GM08714 (cell line): ENCODE measurements at regions not wholly inside any gene's neighbourhood (a gene's known extent, or its start where the extent isn't known, plus 50 kb on each side); places are given as distances from the start of the nearest gene placed in this dataset.
"Not testable (repeated sequence)": the region's sequence is repeated elsewhere in the genome, so short reads cannot be mapped to it uniquely, and the experiment has no call there.

Source experiments
- H3K4me3 ChIP-seq: fragments of 200-500 bp; sonication (Bioruptor generic); 2 replicates; pipeline ENCODE4 v1.5.1; 2014; ENCODE audit warnings: mild to moderate bottlenecking, low read length, inconsistent platforms
- ZNF274 ChIP-seq: IDR thresholded peaks from 2 replicates; pipeline ENCODE4 v1.6.1; 2012; ENCODE audit warnings: mild to moderate bottlenecking, low read depth, low read length

GRCh38 chr7:4525884-4526283, 156.2 kb upstream of the FOXK1 start:
- H3K4me3 ChIP-seq: no peak overlapping the region
- no peak for TF ChIP-seq ZNF274

DNA sequence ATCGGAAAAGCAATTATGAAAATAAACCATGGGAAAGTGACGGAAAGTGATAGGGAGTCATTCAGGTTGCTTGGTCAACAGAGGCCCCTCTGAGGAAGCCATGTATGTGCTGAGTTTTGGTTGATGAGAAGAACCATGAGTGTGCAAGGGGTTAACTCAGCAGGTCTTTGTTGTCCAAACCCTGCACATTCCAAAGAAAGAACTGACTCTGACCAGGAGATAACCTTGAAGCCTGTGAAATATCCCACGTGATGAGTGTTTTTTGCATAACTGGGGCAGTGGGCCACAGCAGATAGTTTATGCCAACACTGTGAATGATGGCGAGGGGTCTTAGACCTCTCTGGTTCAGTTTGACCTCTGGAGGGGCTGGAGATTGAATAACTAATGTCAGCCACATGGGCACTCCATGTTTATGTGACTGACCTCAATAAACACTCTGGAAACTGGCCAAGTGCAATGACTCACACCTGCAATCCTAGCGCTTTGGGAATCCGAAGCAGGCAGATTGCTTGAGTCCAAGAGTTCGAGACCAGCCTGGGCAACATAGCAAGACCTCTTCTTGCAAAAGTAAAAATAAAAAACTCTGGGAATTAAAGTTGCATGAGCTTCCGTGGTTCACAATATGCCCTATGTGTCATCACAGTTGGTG, 154.0 kb upstream of the FOXK1 start:
- TF ChIP-seq ZNF274: no peak
- no peak overlapping the region for H3K4me3 ChIP-seq

GRCh38 chr7:4531236-4531635, 150.9 kb upstream of the FOXK1 start:
- TF ChIP-seq ZNF274: no peak
- H3K4me3 ChIP-seq: no peak overlapping the region

- H3K4me3 ChIP-seq: not testable (repeated sequence)
Observed at GRCh38 chr7:4533339-4533738, 148.8 kb upstream of the FOXK1 start.

DNA sequence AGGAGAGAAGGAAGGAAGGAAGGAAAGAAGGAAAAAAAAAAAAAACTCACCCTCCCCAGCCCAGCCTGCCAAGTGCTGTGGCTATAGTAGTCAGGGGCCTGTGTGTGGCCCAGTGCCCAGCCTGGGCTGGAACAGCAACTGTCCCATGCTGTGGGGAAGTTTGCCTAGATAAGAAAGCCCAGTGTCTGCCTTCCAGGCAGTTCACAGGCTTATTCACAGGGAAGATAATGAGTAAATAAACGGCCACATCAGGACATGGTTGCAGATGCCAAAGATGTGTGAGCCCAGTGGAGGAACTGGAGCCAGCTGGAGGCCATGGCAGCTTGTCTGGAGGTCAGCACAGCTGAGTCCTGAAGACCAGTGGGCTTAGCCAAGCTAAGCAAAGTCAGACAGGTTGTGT, 132.4 kb upstream of the FOXK1 start:
- H3K4me3 ChIP-seq: no peak overlapping the region
- no peak for TF ChIP-seq ZNF274

DNA sequence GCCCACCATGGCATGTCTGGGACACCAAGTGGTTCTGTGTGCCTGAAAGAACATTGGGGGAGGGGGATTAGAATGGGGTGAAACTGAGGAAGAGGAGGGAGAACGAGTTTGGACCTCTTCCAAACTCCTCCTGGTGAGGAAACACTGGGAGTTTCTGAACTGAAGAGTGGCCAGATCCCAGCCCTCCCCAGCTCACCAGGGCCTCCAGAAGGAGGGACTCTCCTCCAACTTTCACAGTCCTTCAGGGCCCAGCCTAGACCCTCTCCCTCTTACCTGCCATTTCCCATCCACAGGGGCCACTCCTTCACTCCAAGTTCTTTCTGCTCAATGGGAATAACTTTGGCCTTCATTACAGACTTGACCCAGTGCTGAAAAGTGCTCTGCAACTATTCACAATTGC, 132.0 kb upstream of the FOXK1 start:
- H3K4me3 ChIP-seq: no peak overlapping the region
- no peak for TF ChIP-seq ZNF274

DNA sequence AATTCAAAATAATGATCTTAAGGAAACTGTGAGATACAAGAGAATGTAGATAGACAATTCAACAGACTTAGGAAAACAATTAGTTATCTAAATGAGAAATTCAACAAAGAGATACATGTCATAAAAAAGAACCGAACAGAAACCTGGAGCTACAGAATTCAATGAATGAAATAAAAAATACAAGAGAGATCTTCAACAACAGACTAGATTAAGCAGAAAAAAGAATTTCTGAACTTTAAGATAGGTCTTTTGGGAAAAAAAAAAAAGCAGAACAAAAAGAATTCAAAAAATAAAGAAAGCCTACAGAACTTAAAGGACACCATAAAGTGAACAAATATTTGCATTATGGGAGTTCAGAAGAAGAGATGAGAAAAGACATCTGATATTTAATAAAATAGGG, 129.1 kb upstream of the FOXK1 start:
- no peak for TF ChIP-seq ZNF274

DNA sequence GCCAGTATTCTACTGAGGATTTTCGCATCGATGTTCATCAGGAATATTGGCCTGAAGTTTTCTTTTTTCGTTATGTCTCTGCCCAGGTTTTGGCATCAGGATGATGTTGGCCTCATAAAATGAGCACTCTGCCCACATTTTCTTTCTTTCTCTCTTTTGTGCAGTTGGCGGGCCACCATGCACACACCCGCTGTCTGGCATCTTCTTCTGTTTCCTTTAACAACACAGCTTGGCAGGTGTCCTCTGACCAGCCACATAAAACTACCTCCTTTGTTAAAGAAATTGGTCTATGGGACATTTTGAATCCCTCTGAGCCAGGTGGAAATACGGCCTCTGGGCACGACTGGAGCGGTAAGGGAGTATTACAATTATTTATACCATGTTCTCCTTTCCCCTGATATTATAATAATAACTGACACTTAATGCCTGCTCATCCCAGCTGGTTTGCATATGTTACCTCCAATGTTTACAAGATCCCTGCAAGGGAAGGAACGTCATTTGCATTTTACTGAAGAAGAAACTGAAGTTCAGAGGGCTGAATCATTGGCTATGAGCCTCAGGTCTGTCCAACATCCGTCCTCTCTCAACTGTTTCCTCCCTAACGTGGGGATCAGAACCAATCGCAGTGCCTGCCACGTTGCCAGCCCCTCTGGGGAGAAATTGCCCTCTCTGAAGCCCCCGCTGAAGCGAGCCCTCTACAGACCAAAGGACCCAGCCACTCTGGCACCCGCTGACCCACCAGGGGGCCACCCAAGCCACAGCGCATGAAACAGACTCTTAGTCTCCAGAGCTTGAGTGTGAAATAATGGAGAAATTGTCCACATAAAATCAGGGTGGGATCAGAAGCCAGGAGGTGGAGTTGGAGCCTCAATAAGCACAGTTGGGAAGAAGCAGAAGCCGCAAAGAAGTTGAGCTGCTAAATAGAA, 125.0 kb upstream of the FOXK1 start:
- TF ChIP-seq ZNF274: no peak
- H3K4me3 ChIP-seq: no peak overlapping the region

More for the DNA sequence above, 129.1 kb upstream of the FOXK1 start:
- no peak overlapping the region for H3K4me3 ChIP-seq

GRCh38 chr7:4561795-4562194, 120.3 kb upstream of the FOXK1 start:
- no peak overlapping the region for H3K4me3 ChIP-seq
- TF ChIP-seq ZNF274: no peak

GRCh38 chr7:4566714-4567113, 115.4 kb upstream of the FOXK1 start:
- no peak for TF ChIP-seq ZNF274
- no peak overlapping the region for H3K4me3 ChIP-seq

DNA sequence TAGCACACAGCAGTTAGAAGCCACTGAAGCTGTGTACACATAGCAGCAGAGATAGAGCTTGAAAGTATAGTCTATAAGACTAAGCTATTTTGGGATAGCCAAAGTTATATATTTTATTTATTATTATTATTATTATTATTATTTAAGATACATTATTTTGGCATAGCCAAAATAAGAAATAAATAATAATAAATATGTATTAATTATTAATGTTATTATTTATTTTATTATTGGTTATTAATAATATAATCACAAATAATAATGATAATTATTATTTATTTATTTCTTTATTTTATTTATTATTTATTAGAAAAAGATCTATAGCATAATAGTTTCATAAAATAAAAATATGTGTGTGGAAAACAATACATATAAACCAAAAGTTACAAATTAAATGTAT, 107.2 kb upstream of the FOXK1 start:
- TF ChIP-seq ZNF274: no peak

DNA sequence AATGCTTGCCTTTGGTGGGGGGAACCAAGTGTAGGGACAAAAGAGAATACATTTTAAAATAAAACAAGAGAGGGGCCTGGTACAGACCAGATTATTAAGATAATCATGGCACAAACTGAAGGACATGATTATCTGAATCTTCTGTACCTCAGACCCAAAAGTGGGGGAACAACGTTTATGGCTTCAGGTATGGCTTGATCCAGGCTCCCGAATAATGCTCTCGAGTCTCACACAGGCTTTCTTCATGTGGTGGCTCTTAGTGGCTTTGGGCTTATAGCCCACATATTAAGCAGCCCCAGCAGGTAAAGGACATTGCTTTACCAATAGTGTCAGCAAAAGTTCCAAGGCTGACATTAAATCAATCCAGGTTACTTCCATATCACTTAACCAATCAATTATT, 106.8 kb upstream of the FOXK1 start:
- H3K4me3 ChIP-seq: no peak overlapping the region
- no peak for TF ChIP-seq ZNF274

More for the DNA sequence above, 107.2 kb upstream of the FOXK1 start:
- no peak overlapping the region for H3K4me3 ChIP-seq

- no peak for TF ChIP-seq ZNF274
- no peak overlapping the region for H3K4me3 ChIP-seq
Observed at GRCh38 chr7:4602905-4603842, 78.9 kb upstream of the FOXK1 start.

GRCh38 chr7:4603843-4604231, 78.3 kb upstream of the FOXK1 start:
- no peak for TF ChIP-seq ZNF274
- no peak overlapping the region for H3K4me3 ChIP-seq
